MCF 10A (cell line): ENCODE measurements at regions not wholly inside any gene's neighbourhood (a gene's known extent, or its start where the extent isn't known, plus 50 kb on each side); places are given as distances from the start of the nearest gene placed in this dataset.

Experiments
- BruUV-seq: library from RNA; stranded (reverse); fragments of 400-500 nt; replicated peaks from 2 replicates; lab custom pipeline; 2021; lab: Mats Ljungman, UMichigan
- CTCF ChIA-PET: fragments of 300-600 bp; sonication (Branson Sonifier 250); formaldehyde crosslinking; extraction: SDS; loops from one replicate; lab custom pipeline; 2021; ENCODE audit warnings: antibody characterized with exemption, inconsistent platforms; lab: Yijun Ruan, JAX
- POLR2A ChIA-PET: fragments of 300-600, 350-650 bp; sonication (Branson Sonifier 250); formaldehyde crosslinking; extraction: SDS; loops from one replicate; lab custom pipeline; 2020; ENCODE audit warnings: antibody characterized with exemption, inconsistent platforms; lab: Yijun Ruan, JAX
- DNase-seq: peaks from one replicate; pipeline ENCODE4 v3.0.0-alpha.2; 2018; ENCODE audit not compliant: unreplicated experiment
- H3K27ac Mint-ChIP-seq: one replicate; pipeline ENCODE4 v1.8.0; 2022; ENCODE audit warnings: mild to moderate bottlenecking, low read depth, mixed read lengths; ENCODE audit not compliant: unreplicated experiment
- H3K27me3 Mint-ChIP-seq: one replicate; pipeline ENCODE4 v1.8.0; 2022; ENCODE audit warnings: mixed read lengths; ENCODE audit not compliant: insufficient read depth, unreplicated experiment
- H3K36me3 Mint-ChIP-seq: one replicate; pipeline ENCODE4 v1.8.0; 2022; ENCODE audit warnings: mild to moderate bottlenecking, moderate library complexity, mixed read lengths; ENCODE audit not compliant: insufficient read depth, unreplicated experiment
- H3K4me1 Mint-ChIP-seq: one replicate; pipeline ENCODE4 v1.8.0; 2022; ENCODE audit warnings: mixed read lengths; ENCODE audit not compliant: insufficient read depth, unreplicated experiment
- H3K4me3 Mint-ChIP-seq: one replicate; pipeline ENCODE4 v1.8.0; 2022; ENCODE audit warnings: mild to moderate bottlenecking, moderate library complexity, mixed read lengths; ENCODE audit not compliant: unreplicated experiment
- H3K9me3 Mint-ChIP-seq: one replicate; pipeline ENCODE4 v1.8.0; 2022; ENCODE audit warnings: mixed read lengths; ENCODE audit not compliant: unreplicated experiment
- CTCF ChIP-seq: fragments of 200-600 bp; IDR thresholded peaks from one replicate; pipeline ENCODE4 v1.8.0; 2022; ENCODE audit warnings: antibody characterized with exemption, mild to moderate bottlenecking; ENCODE audit not compliant: unreplicated experiment
- intact Hi-C: fragments of 100-400 bp; cut with micrococcal nuclease; formaldehyde crosslinking; loops from 2 replicates; pipeline ENCODE4 v1.14.1; 2022

DNA sequence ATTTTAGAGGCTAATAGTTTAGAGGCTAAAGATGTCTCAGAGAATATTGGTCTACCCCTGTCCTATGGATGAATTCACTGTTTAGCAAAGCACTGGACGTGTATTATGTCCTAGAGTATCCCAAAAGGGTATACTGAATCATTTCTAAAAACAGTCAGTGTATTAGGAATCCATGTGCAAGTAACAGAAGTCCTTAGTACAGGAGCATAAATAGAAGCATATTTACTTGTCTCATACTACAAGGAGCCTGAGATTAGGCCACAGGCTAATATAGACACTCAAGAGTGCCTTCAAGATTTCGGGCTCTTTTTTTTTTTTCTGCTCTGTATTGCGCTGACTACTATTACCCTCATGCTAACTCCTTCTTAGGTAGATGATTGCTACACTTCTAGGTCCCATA, 518.9 kb downstream of the USP25 start:
- H3K27ac Mint-ChIP-seq = no peak overlapping the region
- no peaks in the 10 kb centered on the region for H3K4me1 Mint-ChIP-seq
- intact Hi-C loops = no loop called here
- TF ChIP-seq CTCF = no peak
- H3K27me3 Mint-ChIP-seq = peaks cover 33% of the 10 kb centered on the region
- no peaks in the 10 kb centered on the region for H3K9me3 Mint-ChIP-seq
- no peak for DNase-seq
- ChIA-PET CTCF (interaction anchor here (1.6 kb wide), 1 partner anchor 167 kb away, joined by 3 read pairs; no protein-coding TSS in a partner anchor), POLR2A (no interaction called here)
- BruUV-seq = no TSS peak
- no peak overlapping the region for H3K4me3 Mint-ChIP-seq
- H3K36me3 Mint-ChIP-seq = peaks cover 6% of the 10 kb centered on the region

GRCh38 chr21:16250273-16250672, 520.5 kb downstream of the USP25 start:
- TF ChIP-seq CTCF = no peak
- no peak overlapping the region for H3K4me3 Mint-ChIP-seq
- no peaks in the 10 kb centered on the region for H3K9me3 Mint-ChIP-seq
- POLR2A ChIA-PET = no interaction called here
- peaks cover 38% of the 10 kb centered on the region for H3K27me3 Mint-ChIP-seq
- no peak for DNase-seq
- no peak overlapping the region for H3K27ac Mint-ChIP-seq
- no peaks in the 10 kb centered on the region for H3K4me1 Mint-ChIP-seq
- BruUV-seq = no TSS peak
- intact Hi-C loops = no loop called here
- CTCF ChIA-PET = interaction anchor here (0.6 kb wide), 1 partner anchor 52 kb away, joined by 5 read pairs; no protein-coding TSS in a partner anchor
- peaks cover 6% of the 10 kb centered on the region for H3K36me3 Mint-ChIP-seq

DNA sequence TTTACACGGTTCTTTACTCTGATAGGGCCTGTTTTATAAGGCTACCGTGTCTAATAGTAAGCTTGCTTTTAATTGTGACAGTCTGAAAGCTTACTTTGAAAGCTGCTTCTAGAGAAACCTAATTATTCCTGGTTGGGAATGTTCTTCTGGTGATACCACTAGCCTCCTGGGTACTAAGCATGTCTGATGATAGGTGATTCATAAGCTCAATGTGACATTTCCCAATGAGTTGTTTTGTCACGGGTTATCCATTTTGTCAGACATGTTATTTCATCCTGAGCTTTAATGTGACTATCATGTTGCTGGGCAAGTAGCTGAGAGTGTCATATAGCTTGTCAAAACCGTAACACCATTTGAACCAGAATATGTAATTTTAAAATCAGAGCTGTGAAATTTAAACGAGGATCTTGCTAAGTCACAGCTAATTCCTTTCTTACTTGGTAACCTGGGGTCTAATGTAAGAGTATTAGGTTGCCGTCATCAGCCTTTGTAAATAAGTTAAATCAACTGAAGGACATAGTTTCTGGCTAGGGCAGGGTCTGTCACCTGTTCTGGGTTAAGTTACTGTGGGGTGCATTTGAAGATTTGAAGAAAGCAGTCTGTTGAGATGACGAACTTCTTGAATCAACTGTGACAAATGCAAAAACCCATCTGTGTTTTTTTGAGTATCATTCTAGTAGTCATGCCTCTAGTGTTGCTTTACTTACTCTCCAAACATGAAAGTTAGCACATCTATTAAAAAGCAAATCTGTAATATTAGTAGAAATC, 529.2 kb downstream of the USP25 start:
- intact Hi-C loops = no loop called here
- no peak for DNase-seq
- TF ChIP-seq CTCF = no peak

DNA sequence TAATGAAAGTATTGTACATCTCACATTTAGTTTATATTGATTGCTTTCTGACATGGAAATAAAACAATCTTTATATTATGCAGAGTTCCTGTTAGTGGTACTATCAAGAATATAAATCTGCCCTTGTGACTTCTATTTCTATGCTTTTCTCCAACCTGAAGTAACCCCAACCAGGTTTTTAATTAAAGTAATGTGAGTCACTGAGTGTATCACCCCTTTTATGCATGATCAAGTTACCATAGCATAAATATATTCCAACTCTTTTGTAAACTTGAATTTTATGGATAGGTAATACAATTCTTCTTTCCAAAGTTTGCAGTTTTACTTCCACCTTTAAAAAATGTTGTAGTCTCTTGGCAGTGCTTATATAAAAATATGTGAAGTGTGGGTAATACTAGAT, 532.3 kb downstream of the USP25 start:
- no peak for TF ChIP-seq CTCF
- Mint-ChIP-seq H3K27ac (no peak overlapping the region), H3K27me3 (peaks cover 27% of the 10 kb centered on the region), H3K36me3 (no peaks in the 10 kb centered on the region), H3K4me1 (no peaks in the 10 kb centered on the region), H3K9me3 (no peaks in the 10 kb centered on the region), H3K4me3 (no peak overlapping the region)
- intact Hi-C loops = no loop called here
- ChIA-PET CTCF (no interaction called here), POLR2A (no interaction called here)
- no TSS peak for BruUV-seq
- DNase-seq = no peak

More for the DNA sequence above, 529.2 kb downstream of the USP25 start:
- Mint-ChIP-seq H3K27me3 (peaks cover 15% of the 10 kb centered on the region), H3K9me3 (no peaks in the 10 kb centered on the region), H3K36me3 (no peaks in the 10 kb centered on the region), H3K4me3 (no peak overlapping the region), H3K27ac (no peak overlapping the region), H3K4me1 (no peaks in the 10 kb centered on the region)
- ChIA-PET POLR2A (interaction anchor here (0.8 kb wide), 1 partner anchor 11 kb away, joined by 4 read pairs; no protein-coding TSS in a partner anchor), CTCF (no interaction called here)
- BruUV-seq = no TSS peak
